ENCODE measurements at regions not wholly inside any gene's neighbourhood (a gene's known extent, or its start where the extent isn't known, plus 50 kb on each side); places are given as distances from the start of the nearest gene placed in this dataset.

GRCh38 chr2:33726415-33726814 is 127.3 kb upstream of the FAM98A start:
- TF ChIP-seq CTCF (IDR thresholded peaks at IDR 0.05; ENCODE audit: insufficient read depth, low read length): no peak
- TF ChIP-seq POLR2AphosphoS5 (IDR thresholded peaks at IDR 0.05; ENCODE audit: low read depth): no peak
- no peak for TF ChIP-seq REST (IDR thresholded peaks at IDR 0.05; ENCODE audit: insufficient replicate concordance, low read depth)
- no peak for TF ChIP-seq GABPA (IDR thresholded peaks at IDR 0.05; ENCODE audit: low read depth)

Measured in HL-60 (cell line).